Neuronal stem cell (in vitro differentiated cells): ENCODE measurements at regions not wholly inside any gene's neighbourhood (a gene's known extent, or its start where the extent isn't known, plus 50 kb on each side); places are given as distances from the start of the nearest gene placed in this dataset.

ENCODE experiments used
- DNase-seq: peaks from one replicate; pipeline ENCODE4 v3.0.0-alpha.2; 2013; ENCODE audit warnings: low spot score
- H2AFZ ChIP-seq: one replicate; pipeline ENCODE4 v1.6.1; 2013; ENCODE audit warnings: mild to moderate bottlenecking, low read length, inconsistent platforms
- H2AK5ac ChIP-seq: 2 replicates; pipeline ENCODE4 v1.6.1; 2013; ENCODE audit warnings: low read depth, mild to moderate bottlenecking, inconsistent platforms, low read length, moderate library complexity, mixed read lengths
- H2BK120ac ChIP-seq: 2 replicates; pipeline ENCODE4 v1.6.1; 2013; ENCODE audit warnings: low read depth, mild to moderate bottlenecking, inconsistent platforms, low read length, moderate library complexity, mixed read lengths
- H2BK12ac ChIP-seq: one replicate; pipeline ENCODE4 v1.6.1; 2013; ENCODE audit warnings: low read length, inconsistent platforms
- H2BK15ac ChIP-seq: 2 replicates; pipeline ENCODE4 v1.6.1; 2013; ENCODE audit warnings: mild to moderate bottlenecking, low read length, inconsistent platforms, mixed read lengths
- H2BK5ac ChIP-seq: one replicate; pipeline ENCODE4 v1.6.1; 2013; ENCODE audit warnings: inconsistent platforms, mild to moderate bottlenecking, low read length, moderate library complexity
- H3K14ac ChIP-seq: one replicate; pipeline ENCODE4 v1.6.1; 2013; ENCODE audit warnings: low read length, inconsistent platforms
- H3K18ac ChIP-seq: 2 replicates; pipeline ENCODE4 v1.6.1; 2013; ENCODE audit warnings: low read length, inconsistent platforms
- H3K23ac ChIP-seq: 2 replicates; pipeline ENCODE4 v1.6.1; 2013; ENCODE audit warnings: low read depth, mild to moderate bottlenecking, mixed read lengths, low read length, inconsistent platforms; ENCODE audit not compliant: poor library complexity
- H3K27ac ChIP-seq: replicated peaks from 3 replicates; pipeline ENCODE4 v1.5.1; 2013; ENCODE audit warnings: low read length, inconsistent platforms
- H3K27me3 ChIP-seq, 3 experiments: 2 replicates each; pipeline ENCODE4 v1.6.1; 2013; ENCODE audit warnings: low read length in 3 of 3, mild to moderate bottlenecking in 2 of 3, inconsistent platforms in 1 of 3, low read depth in 1 of 3, mixed read lengths in 1 of 3, moderate library complexity in 1 of 3; ENCODE audit not compliant: control insufficient read depth in 3 of 3, insufficient read depth in 3 of 3
- H3K36me3 ChIP-seq, 2 donors: replicated peaks in 1 of 2; 2 replicates each; pipeline ENCODE4 v1.6.1; 2013; ENCODE audit warnings: low read length in 2 of 2; ENCODE audit not compliant: control insufficient read depth in 2 of 2, insufficient read depth in 2 of 2
- H3K4ac ChIP-seq: 2 replicates; pipeline ENCODE4 v1.6.1; 2013; ENCODE audit warnings: inconsistent platforms, mild to moderate bottlenecking, low read length, moderate library complexity
- H3K4me1 ChIP-seq, 2 donors: 1 replicate in 1 of 2; 2 replicates in 1 of 2; pipeline ENCODE4 v1.6.1; 2013; ENCODE audit warnings: low read length in 2 of 2, low read depth in 1 of 2; ENCODE audit not compliant: control insufficient read depth in 2 of 2, insufficient read depth in 1 of 2
- H3K4me2 ChIP-seq: one replicate; pipeline ENCODE4 v1.6.1; 2013; ENCODE audit warnings: mild to moderate bottlenecking, low read length, inconsistent platforms; ENCODE audit not compliant: insufficient read depth, poor library complexity, severe bottlenecking
- H3K4me3 ChIP-seq, 2 donors: 2 replicates each; pipeline ENCODE4 v1.5.1; 2013; ENCODE audit warnings: low read length in 2 of 2, mild to moderate bottlenecking in 2 of 2, inconsistent platforms in 1 of 2, moderate library complexity in 1 of 2
- H3K79me1 ChIP-seq: one replicate; pipeline ENCODE4 v1.6.1; 2013; ENCODE audit warnings: low read depth, mild to moderate bottlenecking, inconsistent platforms, low read length, moderate library complexity
- H3K9ac ChIP-seq: one replicate; pipeline ENCODE4 v1.6.1; 2013; ENCODE audit warnings: mild to moderate bottlenecking, low read depth, low read length, inconsistent platforms; ENCODE audit not compliant: poor library complexity
- H3K9me3 ChIP-seq, 2 donors: replicated peaks in 1 of 2; 2 replicates each; pipeline versions ENCODE3 to v1.6.1; 2013; ENCODE audit warnings: low read length in 2 of 2, mild to moderate bottlenecking in 2 of 2, inconsistent platforms in 1 of 2, low read depth in 1 of 2, mixed read lengths in 1 of 2, moderate library complexity in 1 of 2; ENCODE audit not compliant: control insufficient read depth in 2 of 2, insufficient read depth in 1 of 2
- H4K8ac ChIP-seq: one replicate; pipeline ENCODE4 v1.6.1; 2013; ENCODE audit warnings: low read depth, mild to moderate bottlenecking, inconsistent platforms, low read length, moderate library complexity
- H4K91ac ChIP-seq: one replicate; pipeline ENCODE4 v1.6.1; 2013; ENCODE audit warnings: low read length, low read depth, mild to moderate bottlenecking, inconsistent platforms; ENCODE audit not compliant: poor library complexity
- WGBS, 2 donors: extraction: QIAGEN DNeasy Blood & Tissue Kit; methylation state at CpG; one replicate each; pipeline ENCODE4 v1.1.7; 2013; ENCODE audit warnings: missing lambda C conversion rate in 2 of 2, mixed read lengths in 1 of 2; ENCODE audit not compliant: insufficient read length in 2 of 2, insufficient replicate concordance in 1 of 2; ENCODE audit errors: extremely low coverage in 2 of 2; 5-methylcytosine and 5-hydroxymethylcytosine counted together

- no peak overlapping the region for H3K4me3 ChIP-seq
- H2AK5ac ChIP-seq = no peak overlapping the region
- no peak overlapping the region for H3K4me2 ChIP-seq
- no peak overlapping the region for H2BK5ac ChIP-seq
- no peak overlapping the region for H3K18ac ChIP-seq
- H3K14ac ChIP-seq = no peak overlapping the region
- WGBS, 2 donors = no CpG with 5 or more reads among the region's 2 CpGs
- H2BK12ac ChIP-seq = no peak overlapping the region
- H3K36me3 ChIP-seq = no peaks in the 10 kb centered on the region
- no peak overlapping the region for H4K8ac ChIP-seq
- H3K27ac ChIP-seq = no peak overlapping the region
- H4K91ac ChIP-seq = no peak overlapping the region
- no peaks in the 10 kb centered on the region for H3K9me3 ChIP-seq
- H3K23ac ChIP-seq = no peak overlapping the region
- H3K4ac ChIP-seq = no peak overlapping the region
- H2BK120ac ChIP-seq = no peak overlapping the region
- H2BK15ac ChIP-seq = no peak overlapping the region
- no peak overlapping the region for H3K9ac ChIP-seq
- no peaks in the 10 kb centered on the region for H3K4me1 ChIP-seq
- no peak for DNase-seq
- H2AFZ ChIP-seq = no peak overlapping the region
- no peaks in the 10 kb centered on the region for H3K27me3 ChIP-seq
- no peaks in the 10 kb centered on the region for H3K79me1 ChIP-seq
Observed at GRCh38 chr14:87323191-87323590, 669.8 kb downstream of the GALC start.

GRCh38 chr14:87321548-87321947 lies 671.4 kb downstream of the GALC start:
- Histone ChIP-seq H3K27me3 (no peaks in the 10 kb centered on the region), H3K4me3 (no peak overlapping the region), H2AK5ac (no peak overlapping the region), H3K4me1 (no peaks in the 10 kb centered on the region), H3K18ac (no peak overlapping the region), H2BK120ac (no peak overlapping the region), H3K27ac (no peak overlapping the region), H2AFZ (no peak overlapping the region), H3K79me1 (no peaks in the 10 kb centered on the region), H3K4me2 (no peak overlapping the region), H3K23ac (no peak overlapping the region), H2BK15ac (no peak overlapping the region), H3K9ac (no peak overlapping the region), H2BK12ac (no peak overlapping the region), H4K91ac (no peak overlapping the region), H2BK5ac (no peak overlapping the region), H3K36me3 (no peaks in the 10 kb centered on the region), H3K9me3 (no peaks in the 10 kb centered on the region), H4K8ac (no peak overlapping the region), H3K4ac (no peak overlapping the region), H3K14ac (no peak overlapping the region)
- DNase-seq = no peak
- no CpG with 5 or more reads among the region's 1 CpG for WGBS, 2 donors

DNA sequence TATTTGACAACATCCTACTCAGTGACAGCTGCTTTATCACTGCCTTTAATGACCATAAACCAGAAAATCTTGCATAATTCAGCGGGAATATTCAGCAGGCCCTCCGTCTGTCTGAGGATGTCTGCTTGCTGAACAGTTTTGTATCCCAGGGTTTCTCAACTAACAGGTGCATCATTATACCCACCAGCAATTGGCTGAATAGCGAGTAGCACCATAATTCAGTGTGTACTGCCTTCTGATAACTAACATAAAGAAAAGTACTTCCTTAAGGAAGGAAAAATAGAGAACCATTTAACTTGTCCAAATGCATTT lies 680.1 kb downstream of the GALC start:
- H3K79me1 ChIP-seq = no peaks in the 10 kb centered on the region
- H2BK12ac ChIP-seq = no peak overlapping the region
- H2AFZ ChIP-seq = no peak overlapping the region
- H3K4me2 ChIP-seq = no peak overlapping the region
- no peak overlapping the region for H3K23ac ChIP-seq
- H3K9ac ChIP-seq = no peak overlapping the region
- H4K8ac ChIP-seq = no peak overlapping the region
- no peaks in the 10 kb centered on the region for H3K27me3 ChIP-seq
- no CpG with 5 or more reads among the region's 3 CpGs for WGBS, 2 donors
- H2BK15ac ChIP-seq = no peak overlapping the region
- no peak overlapping the region for H2BK5ac ChIP-seq
- no peaks in the 10 kb centered on the region for H3K9me3 ChIP-seq
- DNase-seq = no peak
- H3K4me1 ChIP-seq = no peaks in the 10 kb centered on the region
- no peak overlapping the region for H3K27ac ChIP-seq
- no peak overlapping the region for H3K4ac ChIP-seq
- no peak overlapping the region for H2AK5ac ChIP-seq
- no peak overlapping the region for H4K91ac ChIP-seq
- H2BK120ac ChIP-seq = no peak overlapping the region
- H3K36me3 ChIP-seq = no peaks in the 10 kb centered on the region
- no peak overlapping the region for H3K18ac ChIP-seq
- H3K14ac ChIP-seq = no peak overlapping the region
- H3K4me3 ChIP-seq = no peak overlapping the region

- Histone ChIP-seq H3K9ac (no peak overlapping the region), H3K79me1 (no peaks in the 10 kb centered on the region), H3K27me3 (no peaks in the 10 kb centered on the region), H3K4me1 (no peaks in the 10 kb centered on the region), H3K23ac (no peak overlapping the region), H3K4ac (no peak overlapping the region), H3K4me2 (no peak overlapping the region), H4K91ac (no peak overlapping the region), H2AFZ (no peak overlapping the region), H3K4me3 (no peak overlapping the region), H3K14ac (no peak overlapping the region), H3K18ac (no peak overlapping the region), H3K9me3 (peaks cover 0 to 2% of the 10 kb centered on the region in 2 donors), H2BK120ac (no peak overlapping the region), H2AK5ac (no peak overlapping the region), H3K27ac (no peak overlapping the region), H4K8ac (no peak overlapping the region), H2BK15ac (no peak overlapping the region), H2BK5ac (no peak overlapping the region), H2BK12ac (no peak overlapping the region), H3K36me3 (no peaks in the 10 kb centered on the region)
- no peak for DNase-seq
- no CpG with 5 or more reads among the region's 7 CpGs for WGBS, 2 donors
Observed at GRCh38 chr14:87312169-87312893, 680.7 kb downstream of the GALC start.
